GM19239 (cell line): ENCODE measurements at regions not wholly inside any gene's neighbourhood (a gene's known extent, or its start where the extent isn't known, plus 50 kb on each side); places are given as distances from the start of the nearest gene placed in this dataset.

Experiments used
- DNase-seq: peaks from one replicate; pipeline ENCODE4 v3.0.0; 2011; ENCODE audit warnings: low spot score; ENCODE audit not compliant: insufficient read length
- FAIRE-seq: peaks from 2 replicates; lab custom pipeline; 2011; peaks lifted over from hg19 to GRCh38; lab: Jason Lieb, UNC

DNA sequence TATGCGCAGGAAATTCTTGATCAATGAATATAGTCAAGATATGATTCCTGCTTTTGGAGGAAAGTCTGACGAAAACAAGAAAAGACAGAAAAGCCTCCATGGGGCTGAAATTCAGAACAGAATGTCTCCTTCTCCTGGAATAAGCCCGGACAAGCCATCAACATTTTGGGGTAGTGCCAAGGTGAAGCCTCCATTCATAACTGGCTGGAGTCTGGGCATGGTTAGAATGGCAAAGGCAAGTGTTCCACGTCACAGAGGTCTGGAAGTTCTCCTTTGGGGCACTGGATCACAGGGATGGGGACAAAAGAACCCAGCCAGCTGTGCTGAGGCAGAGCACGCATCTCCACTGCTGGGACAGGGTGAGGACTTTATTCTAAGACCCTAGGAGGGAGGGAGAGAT is 505.7 kb downstream of the CMPK2 start:
- DNase-seq (no peak), FAIRE-seq (no peak)

DNA sequence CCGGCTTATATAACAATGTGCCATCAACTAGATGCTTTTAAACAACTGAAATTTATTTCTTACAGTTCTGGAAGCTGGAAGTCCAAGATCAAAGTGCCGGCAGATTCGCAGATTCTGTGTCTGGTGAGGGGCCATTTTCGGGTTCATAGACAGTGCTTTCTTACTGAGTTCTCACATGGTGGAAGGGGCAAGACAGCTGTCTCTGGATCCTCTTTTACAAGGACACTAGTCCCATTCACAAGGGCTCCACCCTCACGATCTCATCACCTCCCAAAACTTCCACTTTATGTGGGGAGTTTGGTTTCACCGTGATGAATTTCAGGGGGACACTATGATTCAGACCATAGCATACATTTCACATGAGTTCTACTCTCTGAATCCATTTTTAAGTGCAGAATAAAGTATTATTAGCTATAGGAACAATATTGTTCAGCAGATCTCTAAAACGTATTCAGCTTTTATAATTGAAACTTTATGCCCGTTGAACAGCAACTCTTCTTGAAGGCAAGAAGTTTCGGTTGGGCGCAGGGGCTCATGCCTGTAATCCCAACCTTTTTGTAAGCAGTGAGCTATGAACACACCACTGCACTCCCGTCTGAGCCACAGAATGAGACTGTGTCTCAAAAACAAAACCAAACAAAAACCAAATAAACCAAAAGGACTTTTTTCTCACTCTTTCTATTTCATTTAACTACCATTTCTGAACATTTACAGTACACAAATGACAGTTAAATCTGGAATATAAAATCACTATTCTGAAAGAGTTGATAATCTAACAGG is 502.8 kb downstream of the CMPK2 start:
- DNase-seq (no peak), FAIRE-seq (no peak)

DNA sequence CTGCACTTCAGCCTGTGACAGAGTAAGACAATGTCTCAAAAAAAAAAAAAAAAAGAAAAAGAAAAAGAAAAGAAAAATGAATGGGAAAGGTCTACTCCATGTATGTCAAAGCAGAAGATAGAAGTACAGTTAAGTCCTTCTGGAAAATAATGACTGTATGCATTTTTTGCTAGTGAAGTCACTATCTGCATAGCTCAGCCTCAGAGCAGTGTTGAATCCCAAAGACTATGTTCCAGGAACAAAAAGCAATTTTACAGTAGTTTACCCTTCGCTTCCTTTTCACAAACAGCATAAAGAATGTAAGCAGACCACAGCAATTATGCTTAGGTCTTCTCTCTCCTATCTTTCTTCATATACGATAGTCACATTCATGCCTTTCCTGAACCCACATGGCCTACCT is 497.4 kb downstream of the CMPK2 start:
- no peak for DNase-seq
- no peak for FAIRE-seq

DNA sequence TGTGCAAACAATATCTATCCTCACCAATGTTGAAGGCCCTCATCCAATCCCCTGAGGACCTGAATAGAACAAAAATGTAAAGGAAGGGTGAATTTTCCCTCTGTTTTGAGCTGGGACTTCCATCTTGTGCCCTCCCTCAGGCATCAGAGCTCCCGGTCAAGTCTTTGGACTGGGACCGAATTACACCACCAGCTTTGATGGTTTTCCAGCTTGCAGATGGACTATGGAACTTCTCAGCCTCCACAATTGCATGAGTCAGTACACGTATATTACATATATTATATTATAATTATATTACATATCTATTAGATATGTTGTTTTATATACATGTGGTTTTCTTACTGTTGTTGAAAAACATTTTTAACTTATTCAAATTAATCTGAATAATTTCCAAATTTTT is 496.4 kb downstream of the CMPK2 start:
- FAIRE-seq (no peak), DNase-seq (no peak)

DNA sequence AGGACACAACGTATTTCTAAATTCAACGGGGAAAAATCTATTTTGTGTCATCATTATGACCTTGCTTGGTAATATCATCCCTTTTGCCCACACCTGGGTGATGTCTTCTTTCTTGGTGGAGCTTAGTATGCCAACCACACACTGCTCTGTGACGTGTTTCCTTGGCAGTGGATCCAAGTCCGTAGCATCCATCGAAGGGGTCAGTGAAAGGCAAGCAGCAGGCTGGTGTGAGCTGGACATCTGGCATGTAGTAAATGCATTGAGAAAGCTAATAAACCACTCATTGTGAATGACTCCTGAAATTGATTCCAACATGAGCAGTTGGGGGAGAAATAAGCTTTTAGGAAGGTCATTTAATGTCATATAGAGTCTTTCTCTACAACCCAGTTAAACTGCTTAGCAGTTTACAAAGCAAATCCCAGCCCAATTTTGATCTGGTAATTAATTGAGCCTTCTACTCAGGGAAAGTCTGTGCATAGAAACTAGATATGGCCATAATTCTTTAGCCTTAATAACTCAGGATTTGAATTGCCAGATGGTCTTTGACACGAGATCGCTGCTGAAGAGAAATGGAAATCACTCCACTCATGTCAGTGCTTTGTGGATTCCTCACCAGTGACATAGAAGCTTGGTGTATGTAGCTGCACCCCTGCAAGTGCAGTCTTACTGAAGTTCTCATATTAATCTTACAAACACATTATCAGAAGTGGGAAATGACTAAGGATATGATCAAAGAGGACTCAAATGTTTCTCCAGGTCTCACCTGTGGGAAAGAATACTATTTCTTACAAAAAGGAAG is 494.8 kb downstream of the CMPK2 start:
- FAIRE-seq = no peak
- no peak for DNase-seq

DNA sequence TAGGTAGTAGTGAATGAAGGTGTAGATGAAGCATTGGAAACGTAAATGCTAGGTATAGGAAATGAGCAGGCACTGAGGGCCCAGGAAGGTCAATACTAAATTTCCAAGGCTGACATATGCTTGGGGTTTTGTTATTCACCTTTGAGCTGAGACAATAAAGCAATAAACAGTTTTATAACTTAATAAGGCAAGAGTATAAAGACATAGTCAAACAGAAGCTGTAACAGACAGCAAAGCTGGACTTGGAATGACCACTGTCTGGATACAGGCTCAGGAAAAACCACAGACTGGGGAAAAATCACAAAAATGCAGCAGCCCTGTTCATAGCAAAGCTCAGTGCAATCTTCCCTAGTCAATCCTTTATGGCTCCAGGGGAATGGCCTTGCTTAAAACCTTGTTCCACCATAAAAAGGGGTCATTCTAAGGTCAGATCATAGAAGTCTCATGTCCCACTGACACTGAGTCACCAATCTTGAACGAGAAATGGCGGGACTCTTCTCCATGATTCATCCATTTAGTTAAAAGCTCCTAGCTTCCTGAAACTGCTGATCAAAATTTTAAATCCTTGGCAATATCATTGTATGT is 493.3 kb downstream of the CMPK2 start:
- no peak for FAIRE-seq
- DNase-seq = no peak

DNA sequence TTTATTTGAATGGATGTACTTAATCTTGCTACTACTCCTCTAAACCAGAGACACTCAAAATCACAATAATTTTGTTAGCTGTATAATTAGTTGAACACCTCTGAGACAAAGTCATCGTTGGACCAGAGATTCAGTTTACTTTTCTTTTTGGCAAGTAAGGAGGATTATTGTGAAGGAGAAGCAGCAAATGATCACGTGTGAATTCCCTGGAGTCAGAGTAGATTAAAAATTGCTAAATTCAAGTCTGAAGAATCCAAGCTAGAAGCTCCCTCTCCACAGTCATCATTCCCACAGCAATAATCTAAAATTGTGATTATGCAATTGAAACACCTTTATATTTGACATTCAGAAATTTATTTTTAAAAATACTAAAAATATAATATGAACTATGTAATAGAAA is 484.4 kb downstream of the CMPK2 start:
- DNase-seq (no peak), FAIRE-seq (peak; percentile 44)

DNA sequence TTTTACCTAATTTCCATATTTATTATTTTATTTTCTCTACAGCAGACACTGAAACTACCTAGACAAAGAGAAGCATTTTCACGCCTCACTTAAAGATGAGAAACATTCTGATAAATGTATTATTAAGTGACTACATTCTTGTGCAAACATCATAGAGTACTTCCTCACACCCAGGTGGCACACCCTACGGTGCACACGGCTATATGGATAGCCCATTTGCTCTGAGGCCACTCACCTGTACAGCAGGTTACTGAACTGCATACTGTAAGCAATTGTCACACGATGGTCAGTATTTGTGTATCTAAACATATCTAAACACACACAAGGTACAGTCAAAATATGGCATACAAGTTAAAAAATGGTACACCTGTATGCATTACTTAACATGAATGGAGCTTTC is 481.4 kb downstream of the CMPK2 start:
- FAIRE-seq = no peak
- no peak for DNase-seq

DNA sequence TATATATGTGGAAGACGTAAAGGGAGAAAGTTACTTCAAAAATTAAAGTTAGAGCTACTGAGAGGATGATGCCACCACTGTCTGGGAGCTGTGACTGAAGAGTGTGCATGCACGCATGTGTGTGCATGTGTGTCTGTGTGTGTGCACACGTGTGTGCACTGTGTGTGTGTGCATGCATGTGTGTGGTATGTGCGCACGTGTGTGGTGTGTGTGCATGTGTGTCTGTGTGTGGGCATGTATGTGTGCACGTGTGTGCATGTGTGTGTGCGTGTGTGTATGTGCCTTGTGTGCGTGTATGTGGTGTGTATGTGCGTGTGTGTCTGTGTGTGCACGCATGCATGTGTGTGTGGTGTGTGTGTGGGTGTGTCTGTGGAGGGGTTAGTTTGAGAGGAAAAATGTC is 473.4 kb downstream of the CMPK2 start:
- FAIRE-seq (no peak), DNase-seq (no peak)

DNA sequence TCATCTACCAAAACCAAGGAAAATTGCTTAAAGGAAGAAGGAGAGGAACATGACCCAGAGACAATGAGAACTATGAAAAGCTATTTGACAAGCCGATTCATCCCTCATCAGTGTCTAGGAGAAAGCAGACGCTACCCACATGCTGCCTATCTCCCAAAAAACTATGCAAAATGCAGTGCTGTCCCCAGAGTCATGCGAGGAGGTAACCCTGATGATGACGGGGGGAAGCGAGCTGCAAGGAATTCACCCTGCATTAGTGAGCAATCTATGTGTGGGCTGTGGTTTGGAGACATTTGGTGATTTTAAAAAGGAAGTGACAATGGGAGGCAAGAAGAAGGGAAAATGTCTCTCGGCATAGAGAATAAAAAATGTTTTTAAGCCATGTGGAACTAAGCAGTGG is 472.7 kb downstream of the CMPK2 start:
- FAIRE-seq (peak; percentile 47), DNase-seq (no peak)

DNA sequence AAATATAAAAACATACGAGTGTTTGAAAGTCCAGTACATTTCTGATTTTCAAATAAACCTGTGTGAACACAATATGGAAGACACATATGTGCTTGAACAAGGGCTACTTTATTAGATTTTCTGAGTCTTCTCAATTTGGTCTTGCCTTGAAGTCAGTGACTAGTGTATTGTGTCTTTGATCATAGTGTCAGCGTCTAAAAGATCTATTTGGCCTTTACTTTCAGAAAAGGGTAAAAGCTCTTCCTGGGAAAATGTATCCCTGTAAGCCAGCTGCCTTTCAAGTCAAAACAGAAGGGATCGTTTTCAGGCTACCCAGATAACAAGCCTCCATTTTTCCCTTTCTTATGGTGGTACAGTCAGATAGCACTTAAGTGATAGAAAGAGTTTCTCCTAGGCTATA is 471.9 kb downstream of the CMPK2 start:
- DNase-seq (no peak), FAIRE-seq (no peak)

DNA sequence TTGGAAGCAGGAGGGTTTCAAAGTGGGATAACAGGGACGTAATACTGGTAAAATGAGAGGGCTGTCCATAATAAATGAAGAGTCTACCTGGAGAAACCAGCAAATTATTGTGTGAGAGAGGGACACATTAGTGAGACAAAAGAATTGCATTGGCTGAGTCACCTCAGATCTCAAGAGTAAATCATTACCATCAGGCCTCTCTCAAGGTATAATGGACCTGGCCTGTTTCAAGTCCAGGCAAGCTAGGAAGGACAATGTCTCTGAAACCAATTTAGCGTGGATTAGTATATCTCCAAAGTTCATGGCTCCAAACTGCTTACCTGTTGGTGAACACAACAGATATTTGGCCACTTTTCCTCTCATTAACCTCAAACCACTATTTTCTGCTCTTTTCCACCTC is 471.4 kb downstream of the CMPK2 start:
- FAIRE-seq (no peak), DNase-seq (no peak)

DNA sequence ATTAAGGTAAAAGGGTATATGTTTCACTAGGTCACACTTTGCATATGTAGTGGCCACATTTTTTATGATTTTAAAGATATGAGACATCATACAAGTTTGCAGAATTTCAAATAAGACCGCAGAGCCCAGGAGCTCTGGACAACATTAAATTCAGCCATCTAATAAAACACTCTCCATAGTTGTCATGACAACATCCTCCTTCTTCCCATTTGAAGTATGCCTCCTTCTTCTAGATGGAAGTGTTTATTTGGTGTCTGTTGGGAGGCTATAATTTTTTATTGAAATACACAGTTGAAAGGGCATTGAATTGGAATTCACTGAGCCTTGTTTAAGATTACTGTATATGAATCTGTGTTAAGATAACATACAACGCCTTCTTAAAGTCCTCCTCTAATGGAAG is 467.3 kb downstream of the CMPK2 start:
- FAIRE-seq = no peak
- DNase-seq = no peak

DNA sequence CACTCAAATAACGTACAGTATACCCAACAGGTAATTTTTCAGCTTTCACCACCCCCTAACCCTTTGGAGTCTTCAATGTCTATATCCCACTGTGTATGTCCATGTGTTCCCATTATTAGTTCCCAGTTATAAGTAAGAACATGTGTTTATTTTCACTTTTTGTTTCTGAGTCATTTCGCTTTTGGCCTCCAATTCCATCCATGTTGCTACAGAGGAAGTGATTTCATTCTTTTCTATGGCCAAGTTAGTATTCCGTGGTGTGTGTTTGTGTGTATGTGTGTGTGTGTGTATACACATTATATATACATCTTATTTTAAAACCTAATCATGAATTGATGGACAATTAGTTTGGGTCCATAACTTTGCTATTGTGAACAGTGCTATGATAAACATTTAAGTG is 464.4 kb downstream of the CMPK2 start:
- DNase-seq (no peak), FAIRE-seq (no peak)

DNA sequence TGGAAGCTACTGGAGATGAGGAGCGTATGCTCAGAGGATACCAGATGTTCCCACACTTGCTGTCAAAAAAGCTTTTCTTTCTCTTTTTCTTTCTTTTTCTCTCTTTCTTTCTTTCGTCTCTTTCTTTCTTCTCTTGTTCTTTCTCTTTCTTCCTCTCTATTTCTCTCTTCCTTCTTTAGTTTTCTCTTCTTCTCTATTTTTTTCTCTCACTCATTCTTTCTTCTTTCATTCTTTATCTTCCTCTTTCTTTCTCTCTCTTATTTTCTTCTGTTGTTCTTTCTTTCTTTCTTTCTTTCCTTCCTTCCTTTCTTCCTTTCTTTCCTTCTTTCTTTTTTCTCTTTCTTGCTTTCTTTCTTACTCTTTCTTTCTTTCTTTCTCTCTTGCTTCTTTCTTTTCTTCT is 457.6 kb downstream of the CMPK2 start:
- no peak for FAIRE-seq
- DNase-seq = no peak

DNA sequence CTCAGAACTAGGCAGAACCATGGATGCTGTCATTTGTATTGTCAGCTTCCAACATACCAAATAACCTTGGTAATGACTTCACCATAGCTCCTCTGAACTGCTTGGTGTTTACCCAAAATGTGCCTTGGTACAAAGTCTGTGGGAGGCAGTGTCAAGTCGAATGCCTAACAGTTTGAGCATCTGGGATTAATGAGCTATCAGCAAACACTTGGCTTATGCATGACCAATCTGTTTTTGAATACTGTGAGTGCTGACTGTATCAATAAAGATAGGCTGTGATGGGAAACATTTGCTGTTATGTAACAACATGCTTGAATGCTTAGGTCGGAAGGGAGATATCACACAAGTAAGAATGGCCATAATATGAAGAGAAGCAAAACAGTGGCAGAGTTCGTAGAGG is 455.4 kb downstream of the CMPK2 start:
- no peak for DNase-seq
- no peak for FAIRE-seq

DNA sequence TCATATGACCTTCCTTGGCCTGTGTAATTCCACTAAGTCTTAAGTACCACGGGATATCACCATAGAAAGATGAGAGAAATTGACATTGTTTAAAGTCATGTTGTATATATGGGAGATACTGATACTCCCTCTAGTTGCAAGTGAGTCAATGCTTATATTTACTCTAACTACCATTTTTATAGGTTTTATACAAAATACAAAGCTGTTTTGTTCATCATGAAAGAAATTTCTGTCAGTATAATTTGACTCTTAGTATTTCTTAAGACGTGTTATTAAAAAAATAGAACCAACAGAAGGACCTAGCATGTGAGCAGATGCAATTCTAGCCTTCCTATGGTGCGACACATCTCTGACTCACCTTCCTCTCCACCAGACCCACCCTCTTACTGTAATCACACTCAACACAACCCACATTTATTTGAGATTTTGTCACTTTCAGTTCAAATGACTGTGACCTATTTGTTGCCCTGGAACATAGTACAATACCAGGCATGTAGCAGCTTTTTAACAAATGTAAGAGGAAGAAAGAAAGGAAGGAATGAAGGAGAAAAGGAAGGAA is 453.1 kb downstream of the CMPK2 start:
- DNase-seq (no peak), FAIRE-seq (no peak)

DNA sequence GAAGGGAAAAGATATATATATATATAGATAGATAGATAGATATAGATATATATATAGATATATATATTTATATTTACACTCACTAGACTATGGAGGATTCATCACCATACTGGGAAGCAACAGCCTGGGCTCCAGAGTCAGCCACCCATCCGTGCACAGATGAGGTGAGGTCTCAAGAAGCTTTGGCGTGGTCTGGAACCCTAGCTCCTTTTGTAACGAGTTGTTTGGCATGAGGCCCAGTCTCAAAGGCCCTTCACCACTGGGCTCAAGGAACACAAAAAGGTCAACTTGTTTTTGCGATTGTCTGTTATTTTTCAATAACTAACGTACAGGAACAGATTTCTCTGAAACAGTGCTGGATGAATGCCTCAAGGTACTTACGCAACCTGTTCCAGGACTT is 448.7 kb downstream of the CMPK2 start:
- DNase-seq = no peak
- no peak for FAIRE-seq

DNA sequence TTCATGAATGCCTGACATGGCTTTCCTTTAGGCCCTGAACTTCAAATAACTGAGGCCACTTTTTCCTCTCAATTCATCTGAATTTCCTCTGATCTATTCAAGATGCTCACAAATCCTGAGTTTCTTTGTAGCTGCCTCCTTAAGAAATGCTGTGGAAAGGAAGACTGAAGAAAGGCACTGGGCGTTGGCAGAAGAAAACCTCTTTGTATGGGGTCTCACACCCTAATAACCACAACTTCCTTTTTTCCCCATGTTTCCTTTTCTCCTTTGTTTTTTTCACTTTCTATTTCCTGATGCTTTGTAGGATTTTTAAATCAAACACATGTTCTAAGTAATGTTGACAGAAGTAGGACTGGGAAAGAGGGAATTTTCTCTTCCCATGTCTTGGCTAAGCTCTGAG is 447.4 kb downstream of the CMPK2 start:
- DNase-seq (no peak), FAIRE-seq (no peak)

DNA sequence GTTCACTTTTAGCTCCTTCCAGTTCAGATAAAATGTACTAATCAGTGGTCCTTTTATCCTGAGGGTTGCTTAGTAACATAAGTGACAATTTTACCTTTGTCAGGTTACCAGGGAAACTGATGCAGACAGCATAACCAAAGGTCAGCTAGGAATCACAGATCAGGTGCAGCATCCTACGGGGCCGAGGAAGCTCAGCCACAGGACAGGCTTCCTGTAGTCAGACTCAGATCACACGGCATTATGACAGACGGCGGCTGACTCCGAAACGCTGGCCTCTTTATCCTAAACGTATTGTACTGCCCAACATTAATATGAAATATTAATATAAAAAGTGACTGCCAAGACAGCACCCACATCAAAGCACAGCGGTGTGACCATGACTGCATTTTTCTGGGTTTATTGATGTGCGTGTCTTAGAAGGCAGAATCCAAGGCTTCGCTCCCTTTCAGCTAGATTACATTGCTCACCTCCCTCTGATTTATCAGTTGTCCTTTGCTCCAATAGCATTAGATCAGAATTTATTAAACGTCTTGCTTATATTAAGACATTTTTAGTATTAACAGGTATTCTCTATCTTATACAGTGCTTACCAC is 444.5 kb downstream of the CMPK2 start:
- no peak for DNase-seq
- no peak for FAIRE-seq

DNA sequence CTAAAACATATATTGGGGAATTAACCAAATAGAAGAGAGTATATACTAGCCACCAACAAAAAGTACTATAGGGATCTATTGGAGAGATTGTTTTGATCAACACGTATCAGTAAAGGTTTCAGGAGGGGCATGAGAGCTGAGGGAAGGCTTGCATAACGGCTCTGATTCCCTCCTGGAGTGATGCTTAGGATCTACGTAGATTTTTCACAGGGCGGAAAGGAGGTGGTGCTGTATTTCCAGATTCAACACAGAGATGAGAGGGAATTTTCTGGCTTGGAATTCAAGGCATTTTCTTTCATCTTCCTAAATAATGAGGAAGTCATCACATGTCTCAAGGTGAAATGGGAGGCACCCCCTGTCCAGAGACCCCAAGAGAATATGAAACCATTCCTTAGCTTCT is 443.8 kb downstream of the CMPK2 start:
- DNase-seq = no peak
- FAIRE-seq = no peak
